Mesodermal cell (in vitro differentiated cells): ENCODE measurements at regions not wholly inside any gene's neighbourhood (a gene's known extent, or its start where the extent isn't known, plus 50 kb on each side); places are given as distances from the start of the nearest gene placed in this dataset.

Experiments
- H3K27ac ChIP-seq: 2 replicates; pipeline ENCODE4 v1.7.0; 2013; ENCODE audit warnings: mild to moderate bottlenecking, low read depth, low read length, moderate library complexity; ENCODE audit not compliant: severe bottlenecking
- H3K36me3 ChIP-seq: 2 replicates; pipeline ENCODE4 v1.7.1; 2013; ENCODE audit warnings: mild to moderate bottlenecking, low read length, moderate library complexity; ENCODE audit not compliant: control insufficient read depth, insufficient read depth
- H3K4me1 ChIP-seq: one replicate; pipeline ENCODE4 v1.7.1; 2013; ENCODE audit warnings: mild to moderate bottlenecking, low read length; ENCODE audit not compliant: insufficient read depth, control insufficient read depth, poor library complexity, severe bottlenecking
- H3K4me3 ChIP-seq: 2 replicates; pipeline ENCODE4 v1.7.0; 2013; ENCODE audit warnings: low read length, control low read depth, mild to moderate bottlenecking; ENCODE audit not compliant: insufficient read depth, poor library complexity, severe bottlenecking; ENCODE audit errors: extremely low read depth
- H3K9me3 ChIP-seq: 2 replicates; pipeline ENCODE4 v1.7.1; 2013; ENCODE audit warnings: mild to moderate bottlenecking, low read length, moderate library complexity; ENCODE audit not compliant: control insufficient read depth
- WGBS, 2 experiments: methylation state at CpG; one replicate each; pipeline ENCODE4 v1.1.5; 2013; ENCODE audit warnings: missing lambda C conversion rate in 2 of 2; ENCODE audit not compliant: insufficient coverage in 2 of 2; 5-methylcytosine and 5-hydroxymethylcytosine counted together

DNA sequence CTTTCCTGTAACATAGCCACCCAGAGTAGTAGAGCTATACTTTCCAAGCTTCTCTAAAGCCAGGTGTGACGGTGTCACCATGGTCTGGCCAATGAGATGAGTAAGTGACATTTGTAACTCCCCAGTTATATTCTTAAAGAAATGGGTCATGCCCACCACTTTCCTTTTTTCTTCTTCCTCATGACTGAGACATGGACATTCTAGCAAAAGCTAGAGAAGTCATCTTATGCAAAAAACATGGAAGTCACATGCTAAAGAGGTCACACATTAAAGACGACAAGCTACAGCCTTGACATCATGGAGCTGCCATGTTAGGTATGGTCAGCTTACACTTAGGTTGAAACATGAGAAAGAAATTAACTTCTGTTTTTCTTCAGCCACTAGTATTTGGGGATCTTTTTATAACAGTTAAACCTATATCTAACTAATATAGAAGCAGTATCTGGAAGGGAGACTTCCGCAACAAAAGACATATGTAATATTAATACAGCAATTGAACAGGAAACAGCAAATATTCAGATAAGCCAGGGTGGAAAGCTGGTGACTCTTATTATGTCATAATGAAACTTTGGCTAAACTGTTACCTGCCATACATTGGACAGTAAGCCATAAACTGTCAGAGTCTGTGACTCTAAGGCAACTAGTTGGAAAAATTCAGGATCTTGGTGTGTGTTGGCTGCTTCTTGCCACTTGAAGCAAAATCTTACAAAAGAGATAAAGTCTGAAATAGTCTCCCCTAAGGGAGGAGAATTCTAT is 54.7 kb upstream of the SNX2 start:
- WGBS, 2 experiments = 60 to 100% methylated on average over 1 of the region's 3 CpGs
- Histone ChIP-seq H3K4me1 (peaks cover 4% of the 10 kb centered on the region), H3K4me3 (no peak overlapping the region), H3K27ac (no peak overlapping the region), H3K36me3 (no peaks in the 10 kb centered on the region), H3K9me3 (no peaks in the 10 kb centered on the region)

DNA sequence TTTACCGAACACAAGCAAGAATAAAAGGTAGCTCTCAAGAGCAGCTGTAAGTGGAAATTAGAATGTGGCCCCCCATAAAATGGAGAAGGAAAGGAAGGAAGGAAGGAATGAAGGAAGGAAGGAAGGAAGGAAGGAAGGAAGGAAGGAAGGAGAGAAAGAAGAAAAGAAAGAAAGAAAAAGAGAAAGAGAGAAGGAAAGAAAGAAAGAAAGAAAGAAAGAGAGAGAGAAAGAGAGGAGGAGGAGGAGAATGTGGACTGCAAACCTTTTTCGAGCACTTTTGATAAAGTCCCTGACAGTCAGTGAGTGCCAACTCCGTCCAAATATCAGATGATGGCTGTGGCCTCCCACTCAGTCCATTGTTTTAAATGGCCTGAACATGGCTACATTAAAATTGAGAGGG is 53.8 kb upstream of the SNX2 start:
- 90 to 95% methylated on average over 3 of the region's 3 CpGs for WGBS, 2 experiments
- Histone ChIP-seq H3K4me3 (no peak overlapping the region), H3K4me1 (no peaks in the 10 kb centered on the region), H3K9me3 (no peaks in the 10 kb centered on the region), H3K36me3 (no peaks in the 10 kb centered on the region), H3K27ac (no peak overlapping the region)

DNA sequence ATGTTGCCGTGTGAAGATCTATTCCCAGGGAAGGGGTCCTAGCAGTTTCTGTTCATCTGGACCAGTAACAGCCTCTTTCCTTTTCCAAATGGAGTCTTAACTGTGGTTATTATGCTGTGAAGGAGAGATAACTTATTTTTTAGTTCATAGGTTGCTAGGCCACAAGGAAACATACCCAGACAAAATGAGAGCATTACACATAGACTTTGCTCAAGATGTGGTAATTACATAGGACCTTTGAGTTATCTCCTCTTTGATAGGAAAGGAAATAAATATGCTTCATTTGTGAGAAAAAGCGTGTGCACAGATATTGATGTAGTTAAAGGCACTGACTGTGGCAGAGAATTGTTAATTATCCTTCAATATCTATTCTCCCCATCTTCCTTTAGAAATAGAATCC is 52.5 kb upstream of the SNX2 start:
- H3K27ac ChIP-seq = no peak overlapping the region
- no peaks in the 10 kb centered on the region for H3K36me3 ChIP-seq
- WGBS, 2 experiments = 88 to 100% methylated on average over 1 of the region's 2 CpGs

DNA sequence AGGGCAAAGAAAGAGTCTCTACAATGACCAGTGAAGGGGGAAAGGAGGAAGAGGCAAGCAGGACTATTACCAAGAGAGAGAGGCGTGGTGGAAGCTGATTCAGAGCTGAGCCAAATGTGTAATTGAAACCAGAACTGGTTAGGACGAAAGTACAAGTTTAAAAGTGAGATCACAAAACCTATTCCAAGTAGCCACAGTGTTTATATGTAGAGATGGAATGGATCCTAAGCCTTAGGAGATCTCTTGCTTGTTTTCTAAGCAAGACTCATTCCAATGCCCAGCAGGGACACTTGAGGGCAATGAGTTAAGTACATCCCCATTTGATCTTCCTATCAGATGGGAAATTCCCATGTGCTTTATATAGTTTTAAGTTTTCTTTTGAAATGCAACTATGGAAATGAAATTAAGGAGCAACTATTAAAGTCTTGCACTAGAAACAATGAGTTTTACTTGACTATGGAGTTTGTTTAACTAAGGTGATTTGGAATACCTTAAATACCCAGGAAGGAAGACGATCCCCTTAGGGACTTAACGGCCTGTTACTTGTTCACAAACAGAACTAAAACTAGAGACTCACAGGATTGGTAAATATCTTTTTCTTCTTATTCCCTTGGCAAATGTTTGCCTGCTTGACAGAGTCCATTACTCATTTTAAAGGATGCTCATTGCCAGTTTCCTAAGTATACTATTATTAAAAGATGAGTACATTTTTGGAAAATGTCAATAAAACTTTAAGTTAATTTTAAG is 51.1 kb upstream of the SNX2 start:
- Histone ChIP-seq H3K4me3 (no peak overlapping the region), H3K4me1 (no peaks in the 10 kb centered on the region), H3K9me3 (no peaks in the 10 kb centered on the region), H3K27ac (no peak overlapping the region), H3K36me3 (no peaks in the 10 kb centered on the region)
- 90 to 94% methylated on average over 2 to 4 of the region's 4 CpGs for WGBS, 2 experiments

More for the DNA sequence above, 52.5 kb upstream of the SNX2 start:
- H3K4me1 ChIP-seq = no peaks in the 10 kb centered on the region
- no peaks in the 10 kb centered on the region for H3K9me3 ChIP-seq
- H3K4me3 ChIP-seq = no peak overlapping the region
